ENCODE measurements at regions not wholly inside any gene's neighbourhood (a gene's known extent, or its start where the extent isn't known, plus 50 kb on each side); places are given as distances from the start of the nearest gene placed in this dataset.
"Not testable (repeated sequence)": the region's sequence is repeated elsewhere in the genome, so short reads cannot be mapped to it uniquely, and the experiment has no call there.

- DNase-seq, result no peak
Observed at GRCh38 chr1:55546553-55546952, 331.4 kb upstream of the USP24 start.

- DNase-seq, result no peak
Observed at GRCh38 chr1:55544826-55545225, 329.7 kb upstream of the USP24 start.

DNA sequence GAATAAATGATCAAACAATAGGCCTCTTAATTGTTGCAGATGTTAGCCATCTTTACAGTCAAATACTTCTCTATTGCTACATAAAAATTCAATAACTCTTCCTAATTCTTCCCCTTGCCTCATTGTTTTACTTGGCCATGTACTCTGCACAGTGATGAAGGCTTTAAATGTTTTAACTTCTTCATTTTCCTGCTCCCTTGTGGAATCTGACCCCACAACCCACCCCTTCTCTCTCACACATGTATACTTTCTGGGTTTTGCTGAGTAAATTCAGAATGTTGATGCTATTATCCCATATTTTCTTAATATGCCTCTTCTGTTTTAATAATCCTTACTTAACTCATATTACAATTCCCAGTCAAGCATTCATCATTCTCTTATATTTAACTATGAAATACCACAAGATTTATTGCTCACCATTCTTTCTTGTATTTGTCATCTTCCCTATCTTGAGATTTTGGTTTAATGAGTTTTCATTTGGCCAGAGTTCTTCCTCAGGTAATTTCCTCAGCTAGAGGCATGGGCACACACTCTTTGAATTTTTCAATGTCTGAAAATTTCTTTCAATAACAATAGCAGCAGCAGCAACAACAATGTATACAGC is 327.8 kb upstream of the USP24 start:
- no peak for DNase-seq

DNA sequence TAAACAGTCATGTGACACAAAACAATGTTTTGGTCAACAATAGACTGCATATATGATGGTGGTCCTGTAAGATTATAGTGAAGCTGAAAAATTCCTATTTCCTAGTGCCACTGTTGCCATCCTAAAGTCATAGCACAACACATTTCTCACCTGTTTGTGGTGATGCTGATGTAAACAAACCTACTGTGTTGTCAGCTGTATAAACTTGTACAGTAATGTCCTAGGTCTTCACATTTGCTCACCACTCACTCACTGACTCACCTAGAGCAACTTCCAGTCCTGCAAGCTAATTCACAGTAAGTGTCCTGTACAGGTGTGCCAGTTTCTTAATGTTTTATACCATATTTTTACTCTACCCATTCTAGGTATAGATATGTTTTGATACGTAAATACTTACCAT is 326.1 kb upstream of the USP24 start:
- DNase-seq, result no peak

DNA sequence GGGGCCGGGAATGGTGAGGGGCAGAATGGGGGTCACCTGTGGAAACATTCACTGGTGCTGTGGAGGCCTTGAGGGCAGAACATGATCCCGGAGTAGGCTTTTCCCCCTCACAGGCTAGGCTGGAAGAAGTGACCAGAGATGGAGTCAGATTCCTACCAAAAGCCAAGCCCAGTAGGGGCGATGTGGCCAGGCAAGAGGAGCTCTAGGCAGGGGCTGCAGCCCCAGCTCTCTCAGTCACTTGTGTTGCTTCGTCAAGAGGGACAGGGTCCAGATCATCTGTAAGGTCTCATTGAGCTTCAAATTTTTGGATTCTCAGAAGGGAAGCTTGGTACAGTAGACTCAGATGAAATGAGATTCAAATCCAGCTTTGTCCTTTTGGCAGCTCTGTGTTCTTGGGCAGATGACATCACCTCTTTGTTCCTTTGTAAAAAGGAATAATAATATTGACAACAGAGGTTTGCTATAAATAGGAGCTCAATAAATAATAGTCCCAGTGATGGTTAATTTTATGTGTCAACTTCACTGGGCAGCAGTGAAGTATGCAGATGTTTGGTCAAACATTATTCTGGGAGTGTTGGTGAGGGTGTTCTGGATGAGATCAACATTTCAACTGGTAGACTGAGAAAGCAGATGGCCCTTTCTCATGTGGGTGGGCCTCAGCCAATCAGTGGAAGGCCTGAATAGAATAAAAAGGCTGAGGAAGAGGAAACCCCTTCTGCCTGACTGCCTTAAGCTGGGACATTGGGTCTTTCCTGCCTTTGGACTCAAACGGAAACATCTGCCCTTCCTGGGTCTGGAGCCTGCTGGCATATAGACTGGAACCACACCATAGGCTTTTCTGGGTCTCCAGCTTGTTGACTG is 324.7 kb upstream of the USP24 start:
- no peak for DNase-seq

- DNase-seq, result no peak
Observed at GRCh38 chr1:55538428-55538827, 323.3 kb upstream of the USP24 start.

GRCh38 chr1:55536545-55536865 is 321.3 kb upstream of the USP24 start:
- DNase-seq, result no peak

DNA sequence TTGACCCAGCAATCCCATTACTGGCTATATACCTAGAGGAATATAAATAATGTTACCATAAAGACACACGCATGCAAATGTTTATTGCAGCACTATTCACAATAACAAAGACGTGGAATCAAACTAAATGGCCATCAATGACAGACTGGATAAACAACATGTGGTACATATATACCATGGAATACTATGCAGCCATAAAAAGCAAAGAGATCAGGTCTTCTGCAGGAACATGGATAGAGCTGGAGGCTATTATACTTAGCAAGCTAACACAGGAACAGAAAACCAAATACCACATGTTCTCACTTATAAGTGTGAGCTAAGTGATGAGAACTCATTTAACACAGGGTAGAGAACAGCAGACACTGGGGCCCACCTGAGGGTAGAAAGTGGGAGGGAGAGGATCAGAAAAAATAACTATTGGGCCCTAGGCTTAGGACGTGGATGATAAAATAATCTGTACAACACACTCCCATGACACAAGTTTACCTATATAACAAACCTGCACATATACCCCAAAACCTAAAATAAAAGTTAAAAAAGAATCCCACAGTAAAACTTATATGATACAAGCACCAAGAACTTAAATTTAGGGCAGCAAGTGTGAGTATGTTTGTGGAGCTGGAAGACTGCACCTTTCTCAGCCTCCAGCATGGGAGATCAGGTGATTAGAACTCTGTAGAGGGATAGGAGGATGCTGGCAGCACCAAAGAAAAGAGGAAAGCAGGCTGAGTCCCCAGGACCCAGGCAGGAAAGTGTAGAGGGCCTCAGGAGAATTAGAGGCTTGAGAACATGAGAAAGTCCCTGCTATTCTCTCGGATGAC is 320.8 kb upstream of the USP24 start:
- DNase-seq, result no peak

- DNase-seq, result no peak
Observed at GRCh38 chr1:55534565-55535121, 319.5 kb upstream of the USP24 start.

DNA sequence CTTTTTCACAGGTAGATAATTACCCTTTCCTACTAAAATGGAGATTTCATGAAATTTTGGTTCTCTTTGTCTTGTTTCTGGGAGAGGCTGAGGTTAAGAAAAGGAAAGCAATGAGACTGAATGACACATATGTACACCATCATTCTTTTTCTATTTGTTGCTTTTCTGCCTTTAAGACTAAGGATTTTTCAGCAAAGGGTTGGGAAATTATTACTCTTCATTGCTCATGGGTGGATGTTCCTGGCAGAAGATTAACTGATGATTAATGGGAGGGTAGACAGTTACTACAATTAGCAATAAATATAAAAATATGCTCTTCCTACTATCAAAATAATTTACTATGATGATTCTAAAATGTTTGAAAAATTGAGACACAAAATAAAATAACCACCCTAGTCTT is 316.5 kb upstream of the USP24 start:
- no peak for DNase-seq

DNA sequence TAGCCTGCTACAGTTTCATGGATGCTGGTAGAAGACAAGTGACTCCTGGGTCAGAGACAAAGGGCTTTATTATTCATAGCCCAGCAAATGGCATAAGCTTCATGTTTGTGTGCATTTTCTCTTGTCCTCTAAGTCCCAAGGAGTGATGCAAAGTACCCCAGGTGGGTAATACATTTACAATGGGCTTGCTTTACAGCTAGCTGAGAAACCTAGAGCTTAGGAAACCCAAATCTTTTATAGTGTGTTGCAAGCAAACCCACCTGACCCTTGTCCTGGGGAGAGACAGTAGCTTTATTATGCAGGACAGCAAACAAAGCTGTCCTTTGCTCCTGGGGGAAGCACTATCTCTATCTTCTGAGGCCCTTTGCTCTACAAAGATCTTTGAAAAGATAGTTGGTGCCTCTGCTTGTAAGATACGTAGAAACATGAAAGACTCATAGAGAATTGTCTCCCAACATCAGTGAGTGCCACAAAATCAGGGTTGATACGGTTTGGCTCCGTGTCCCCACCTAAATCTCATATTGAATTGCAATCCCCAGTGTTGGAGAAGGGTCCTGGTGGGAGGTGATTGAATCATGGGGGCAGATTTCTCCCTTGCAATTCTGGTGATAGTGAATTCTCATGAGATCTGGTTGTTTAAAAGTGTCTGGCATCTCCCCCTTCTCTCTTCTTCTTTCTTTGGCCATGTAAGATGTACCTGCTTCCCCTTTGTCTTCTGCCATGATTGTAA is 315.8 kb upstream of the USP24 start:
- no peak for DNase-seq

DNA sequence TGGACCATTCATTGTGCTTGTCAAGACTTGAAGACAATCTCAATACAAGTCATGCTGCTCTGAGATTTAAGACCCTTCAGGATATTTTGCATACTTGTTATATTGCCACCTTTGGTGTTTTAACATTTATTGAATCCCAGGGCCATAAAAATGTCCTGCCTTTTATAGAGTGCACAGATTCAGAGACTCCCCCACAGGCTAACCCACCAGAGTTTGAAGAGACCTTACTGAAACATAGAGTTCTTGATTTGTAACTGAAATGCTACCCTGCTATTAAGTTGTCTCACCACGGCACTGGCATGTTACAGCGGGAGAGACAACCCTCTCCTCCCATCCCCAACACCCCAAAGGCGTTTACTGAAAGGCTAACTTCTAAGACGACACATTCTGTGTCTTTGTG is 313.9 kb upstream of the USP24 start:
- no peak for DNase-seq

DNA sequence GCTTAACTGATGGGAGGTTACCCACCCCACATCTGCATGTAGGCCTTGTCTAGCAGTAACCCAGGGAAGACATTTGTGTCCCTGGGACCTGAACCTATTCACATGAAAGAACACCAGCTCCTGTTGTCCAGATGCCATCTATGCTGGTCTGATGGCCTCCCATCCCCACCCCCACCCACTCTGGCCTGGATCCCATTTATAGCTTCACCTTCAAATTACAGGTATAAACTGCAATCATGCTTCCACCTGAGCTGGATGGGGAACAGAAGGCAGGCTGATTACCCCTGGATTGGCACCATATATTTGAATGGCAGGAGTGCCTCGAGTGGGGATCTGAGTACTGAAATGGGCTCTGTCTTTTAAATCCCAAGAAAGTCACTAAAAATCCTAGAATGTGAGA is 312.7 kb upstream of the USP24 start:
- DNase-seq, result no peak

GRCh38 chr1:55526716-55527115 is 311.6 kb upstream of the USP24 start:
- DNase-seq, result no peak

DNA sequence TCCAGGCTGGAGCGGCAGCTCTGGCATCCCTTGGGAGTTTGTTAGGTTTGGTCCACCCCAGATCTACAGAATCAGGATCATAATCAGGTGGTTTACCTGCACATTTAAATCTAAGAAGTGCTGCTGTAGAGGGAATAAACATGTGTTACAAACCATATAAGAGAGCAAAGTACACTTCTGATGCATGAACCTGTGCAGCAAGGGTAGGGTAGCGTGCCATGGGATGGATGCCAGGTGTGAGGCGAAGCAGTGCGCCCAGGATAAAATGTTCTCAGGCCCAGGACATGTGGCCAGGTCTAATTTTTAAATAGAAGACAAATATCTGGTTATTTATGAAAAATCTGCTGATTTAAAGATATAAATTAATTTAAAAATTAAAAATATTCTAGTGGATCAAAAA is 308.8 kb upstream of the USP24 start:
- DNase-seq, result no peak

- no peak for DNase-seq
Observed at GRCh38 chr1:55522982-55523381, 307.8 kb upstream of the USP24 start.

DNA sequence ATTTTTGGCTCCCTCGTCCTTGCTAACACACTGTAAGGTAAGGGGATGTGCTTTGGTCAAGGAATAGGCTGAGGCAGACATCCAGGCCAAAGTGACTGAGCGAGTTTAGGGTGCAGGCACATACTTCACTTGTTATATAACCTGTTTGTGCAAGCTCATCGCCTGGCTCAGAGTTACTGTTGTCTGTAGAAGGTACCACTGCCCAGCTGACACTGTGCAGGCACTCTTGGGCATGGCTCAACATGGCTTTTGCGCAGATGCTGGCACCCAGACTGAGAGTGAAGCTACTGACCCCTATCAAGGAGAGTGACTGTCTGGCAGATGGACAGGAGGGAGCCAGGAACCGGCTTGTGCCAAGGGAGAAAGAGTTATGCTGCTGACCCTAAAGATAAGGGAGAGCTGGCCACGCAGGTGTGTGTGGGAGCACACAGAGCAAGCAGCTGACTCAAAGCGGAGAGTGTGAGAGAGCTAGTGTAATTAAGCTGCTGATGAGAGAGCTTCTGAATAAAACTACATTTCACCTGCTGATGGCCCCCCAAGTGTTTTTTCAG is 307.3 kb upstream of the USP24 start:
- DNase-seq, result no peak

DNA sequence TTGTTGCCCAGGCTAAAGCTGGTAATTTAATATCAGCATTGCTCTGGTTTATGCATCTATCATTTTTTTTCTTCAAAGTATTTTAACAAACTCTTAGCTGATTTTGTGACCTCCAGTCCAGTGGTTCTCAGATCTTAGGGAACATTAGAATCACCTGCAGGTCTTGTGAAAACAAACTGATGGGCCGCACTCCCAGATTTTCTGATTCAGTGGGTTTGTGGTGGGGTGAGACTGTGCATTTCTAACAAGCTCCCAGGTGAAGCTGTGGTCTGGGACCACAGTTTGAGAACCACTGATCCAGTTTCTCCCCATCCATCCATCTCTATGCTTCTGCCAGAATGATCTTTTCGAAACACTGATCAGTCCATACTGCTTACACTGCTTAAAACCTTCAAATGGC is 305.7 kb upstream of the USP24 start:
- DNase-seq, result no peak

GRCh38 chr1:55519937-55520683 is 304.9 kb upstream of the USP24 start:
- DNase-seq, result no peak

GRCh38 chr1:55519276-55519675 is 304.1 kb upstream of the USP24 start:
- no peak for DNase-seq

GRCh38 chr1:55517036-55517435 is 301.9 kb upstream of the USP24 start:
- DNase-seq, result no peak

DNA sequence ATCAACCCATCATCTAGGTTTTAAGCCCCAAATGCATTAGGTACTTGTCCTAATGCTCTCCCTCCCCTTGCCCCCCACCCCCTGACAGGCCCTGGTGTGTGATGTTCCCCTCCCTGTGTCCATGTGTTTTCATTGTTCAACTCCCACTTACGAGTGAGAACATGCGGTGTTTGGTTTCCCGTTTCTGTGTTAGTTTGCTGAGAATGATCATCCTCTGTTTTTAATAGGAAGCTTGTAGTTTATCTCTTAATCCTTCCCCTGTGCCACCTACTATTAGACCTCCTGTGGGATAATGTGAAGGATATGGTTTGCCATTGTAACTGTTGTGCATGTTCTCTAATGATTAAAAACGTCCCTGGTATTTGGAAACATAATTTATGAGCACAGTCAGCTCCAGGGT is 299.4 kb upstream of the USP24 start:
- not testable (repeated sequence) for DNase-seq
